GM19438 (cell line): ENCODE measurements at regions not wholly inside any gene's neighbourhood (a gene's known extent, or its start where the extent isn't known, plus 50 kb on each side); places are given as distances from the start of the nearest gene placed in this dataset.

Source experiments
- ATAC-seq: cut with Tn5 transposase; IDR thresholded peaks from one replicate; pipeline ENCODE4 v1.9.1; 2021; ENCODE audit warnings: low read depth; ENCODE audit not compliant: unreplicated experiment

DNA sequence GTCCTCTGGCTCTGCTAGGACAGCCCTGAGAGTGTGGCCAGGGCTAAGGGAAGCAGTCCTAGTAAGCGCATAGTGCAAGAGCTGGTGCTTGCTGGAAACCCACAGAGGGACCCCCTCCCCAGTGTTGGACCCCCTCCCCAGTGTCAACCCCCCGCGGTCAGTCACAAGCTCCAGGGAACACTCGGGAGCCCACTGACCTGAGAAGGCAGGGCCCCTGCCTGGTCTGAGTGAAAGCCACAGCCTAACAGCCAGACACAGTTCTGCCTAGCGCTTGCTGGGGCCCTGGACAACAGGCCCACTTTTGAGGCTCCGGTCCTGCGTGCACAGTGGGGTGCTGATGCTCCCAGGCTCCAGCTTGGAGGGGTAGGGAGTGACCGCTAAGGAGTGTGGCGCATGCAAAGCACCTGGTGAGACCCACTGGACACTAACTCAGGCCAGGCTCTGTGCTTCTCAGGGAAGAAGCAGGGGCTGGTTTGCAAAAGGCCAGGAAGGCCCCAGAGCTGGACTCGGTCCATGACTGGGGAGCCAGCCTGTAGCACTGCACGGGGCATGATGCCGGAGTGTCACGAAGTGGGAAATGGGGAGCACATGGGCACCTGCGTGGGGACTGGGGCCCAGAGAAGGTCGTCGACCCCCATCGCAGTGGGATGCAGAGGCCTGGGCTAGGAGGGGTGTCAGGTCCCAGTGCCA, 175.8 kb upstream of the PPP2R2D start:
- ATAC-seq = no peak

DNA sequence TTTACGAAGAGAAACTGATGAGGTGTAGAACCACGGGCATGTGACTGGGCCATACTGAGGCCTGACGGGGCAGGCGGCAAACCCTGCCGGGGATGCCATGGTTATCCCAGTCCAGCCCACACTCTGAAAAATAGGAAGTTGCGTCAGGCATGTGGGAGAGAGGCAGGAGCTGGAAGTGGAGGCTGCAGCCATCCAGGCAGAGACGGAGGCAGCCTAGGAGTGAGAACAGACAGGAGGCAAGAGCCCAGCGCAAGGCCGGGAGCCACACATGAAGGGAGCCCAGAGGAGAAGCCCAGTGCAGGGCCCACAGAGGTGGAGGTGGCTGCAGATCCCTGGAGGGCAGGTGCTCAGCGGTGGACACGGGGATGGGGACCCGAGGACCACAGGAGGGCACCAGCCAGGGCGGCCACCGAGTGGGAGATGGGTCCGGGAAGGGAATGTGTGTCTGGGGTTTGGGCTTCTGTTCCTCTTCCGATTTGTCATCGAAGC, 175.2 kb upstream of the PPP2R2D start:
- ATAC-seq = no peak

DNA sequence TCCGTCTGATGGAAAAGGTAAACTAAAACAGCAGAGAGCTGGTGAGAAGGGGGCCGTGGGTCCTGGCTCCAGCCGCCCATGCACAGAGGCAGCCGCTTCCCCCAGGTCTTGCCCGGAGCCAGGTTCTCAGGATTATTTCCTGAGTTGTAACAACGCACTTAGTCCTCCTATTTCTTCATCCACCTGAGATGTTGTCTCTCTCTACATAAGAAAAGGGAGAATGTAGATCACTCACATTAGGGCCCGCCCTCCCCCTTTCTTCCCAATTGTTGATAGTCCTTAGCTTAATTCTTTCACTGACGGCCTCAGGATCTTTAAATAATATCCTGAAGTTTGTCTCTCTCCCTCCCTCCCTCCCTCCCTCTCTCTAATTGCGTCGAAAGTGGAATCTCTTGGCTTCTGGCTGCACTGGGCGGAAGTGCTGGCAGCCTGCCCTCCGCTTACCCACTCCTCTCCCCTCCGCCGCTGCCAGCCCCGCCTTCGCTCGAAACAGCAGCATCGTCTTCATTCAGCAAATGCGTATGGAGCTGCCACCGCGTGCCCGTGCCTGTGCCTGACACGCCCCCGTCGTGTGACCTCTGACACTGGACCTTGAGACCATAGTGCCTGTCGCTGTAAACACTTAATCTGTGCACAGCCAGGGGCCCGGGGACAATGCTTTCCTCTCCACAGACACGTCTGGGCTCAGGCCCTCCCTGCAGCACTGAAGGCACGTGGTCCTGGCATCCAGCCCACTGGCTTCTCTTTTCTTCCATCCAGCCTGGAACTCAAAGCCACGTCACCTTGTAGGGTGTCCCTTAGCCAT, 174.5 kb upstream of the PPP2R2D start:
- no peak for ATAC-seq

DNA sequence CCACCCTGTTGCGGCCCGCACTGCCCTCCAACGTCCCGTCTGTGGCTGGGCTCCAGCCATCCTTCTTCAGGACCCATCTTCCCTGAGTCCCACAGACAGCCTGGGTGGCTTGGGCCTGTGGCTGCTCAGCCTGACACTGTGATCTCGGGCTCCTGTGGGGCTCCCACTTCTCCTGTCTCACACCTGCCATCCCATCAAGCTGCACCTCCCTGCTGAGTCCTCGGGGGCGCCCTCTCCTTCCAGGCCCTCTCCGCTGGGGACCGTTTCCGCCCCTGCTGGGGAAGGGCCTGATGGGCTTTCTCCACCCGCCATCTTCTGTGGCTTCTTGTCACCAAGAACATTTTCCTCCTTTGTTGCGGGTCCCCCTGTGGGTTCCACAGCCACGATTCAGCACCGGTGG, 173.8 kb upstream of the PPP2R2D start:
- no peak for ATAC-seq

DNA sequence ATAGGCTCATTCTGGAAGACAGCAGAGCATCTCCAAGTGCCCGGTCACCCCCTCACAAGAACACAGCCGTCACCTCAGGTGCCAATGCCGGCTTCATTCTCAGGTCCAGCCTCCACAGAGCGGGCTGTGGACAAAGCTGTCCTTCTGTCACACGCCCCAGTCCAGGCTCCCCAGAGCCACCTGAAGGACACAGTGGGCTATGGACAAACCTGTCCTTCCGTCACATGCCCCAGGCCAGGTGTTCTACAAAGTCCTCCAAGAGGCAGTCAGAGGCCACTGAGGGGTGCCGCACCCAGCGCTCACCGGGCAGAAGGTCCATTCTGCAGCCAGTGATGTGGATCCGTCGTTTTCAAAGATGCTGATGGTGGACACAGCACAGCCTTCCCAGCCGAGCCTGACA, 173.2 kb upstream of the PPP2R2D start:
- no peak for ATAC-seq

DNA sequence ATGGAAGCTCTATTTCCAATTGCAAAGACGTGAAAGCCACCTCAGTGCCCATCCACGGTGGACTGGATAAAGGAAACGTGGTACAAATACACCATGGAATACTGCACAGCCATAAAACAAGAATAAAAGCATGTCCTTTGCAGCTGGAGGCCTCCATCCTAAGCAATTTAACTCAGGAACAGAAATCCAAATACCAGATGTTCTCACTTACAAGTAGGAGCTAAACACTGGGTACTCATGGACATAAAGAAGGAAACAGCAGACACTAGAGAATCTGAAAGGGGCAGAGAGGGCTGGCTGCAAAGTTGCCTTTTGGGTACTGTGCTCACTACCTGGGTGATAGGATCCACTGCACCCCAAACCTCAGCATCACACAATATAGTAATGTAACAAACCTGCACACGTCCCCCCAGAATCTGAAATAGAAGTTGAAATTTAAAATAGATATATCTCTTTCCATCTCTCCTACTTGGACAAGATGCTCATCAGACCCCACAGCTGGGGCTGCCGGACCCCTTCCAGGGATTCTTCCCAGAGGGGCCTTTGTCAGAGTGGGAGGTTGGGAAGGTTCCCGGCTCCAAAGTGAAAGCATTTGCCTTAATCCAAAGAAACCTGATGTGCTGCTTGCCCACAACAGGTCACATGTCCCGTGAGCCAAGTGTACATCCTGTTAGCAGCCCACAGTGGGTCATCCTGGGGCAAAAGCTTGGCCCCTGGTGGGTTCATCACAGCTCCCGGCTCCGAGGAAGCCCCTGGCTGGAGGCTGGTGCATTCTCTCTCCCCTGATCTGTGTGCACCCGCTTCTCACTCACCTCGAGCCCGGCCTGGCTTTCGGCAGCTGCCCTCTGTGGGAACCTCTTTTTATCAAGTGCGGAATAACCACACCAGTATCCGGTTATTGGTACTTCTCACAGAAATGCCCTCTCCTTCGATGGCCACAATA, 172.3 kb upstream of the PPP2R2D start:
- ATAC-seq = no peak

DNA sequence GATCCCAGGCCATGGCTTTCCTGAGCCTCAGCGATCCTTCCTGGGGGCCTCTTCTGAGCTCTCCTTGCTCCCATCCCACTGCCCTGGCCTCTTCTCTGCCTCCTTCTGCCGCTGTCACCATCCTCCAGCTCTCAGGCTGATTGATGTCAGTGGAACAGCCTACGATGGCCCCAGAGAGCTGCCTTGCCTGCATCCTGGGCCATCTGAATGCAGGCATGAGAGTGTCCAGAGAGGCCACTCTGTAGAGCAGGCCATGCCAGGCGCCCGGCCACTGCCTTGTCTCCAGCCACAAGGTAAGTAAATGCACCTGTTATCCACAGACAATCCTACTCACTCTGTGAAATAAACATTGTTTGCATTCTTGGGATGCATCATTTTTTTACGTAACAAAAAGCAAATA, 171.4 kb upstream of the PPP2R2D start:
- no peak for ATAC-seq

DNA sequence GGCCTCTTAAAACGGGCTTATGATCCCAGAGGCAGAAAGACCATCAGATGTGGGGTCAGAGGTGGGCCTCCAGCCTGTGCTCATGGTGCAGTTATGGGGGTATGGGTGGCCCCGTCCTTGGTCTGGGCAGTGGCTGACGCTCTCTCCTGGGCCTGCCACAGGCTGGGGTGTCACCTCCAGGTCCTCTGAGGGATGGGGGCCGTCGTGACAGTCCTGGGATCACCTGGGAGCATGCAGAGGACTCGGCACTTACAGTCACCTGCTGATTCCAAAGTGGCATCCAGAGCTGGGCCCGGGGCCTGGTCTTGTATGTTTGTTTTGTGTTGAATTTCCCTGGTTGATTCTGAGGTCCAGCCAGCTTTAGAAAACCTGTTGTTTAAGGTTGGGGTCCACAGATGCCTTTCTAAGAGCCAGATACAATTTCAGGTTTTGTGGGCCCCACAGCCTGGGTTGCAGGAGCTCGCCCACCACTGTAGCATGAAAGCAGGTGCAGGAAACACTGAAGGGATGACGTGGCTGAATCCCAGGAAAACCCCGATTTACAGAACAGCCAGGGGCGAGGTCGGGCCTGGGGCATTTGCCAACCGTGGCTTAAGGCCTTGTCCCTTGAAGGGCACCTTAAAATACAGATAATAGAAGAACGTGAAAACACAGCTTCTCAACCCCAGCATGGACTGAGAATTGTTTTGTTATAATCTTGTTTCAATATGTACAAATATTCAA, 170.7 kb upstream of the PPP2R2D start:
- no peak for ATAC-seq

DNA sequence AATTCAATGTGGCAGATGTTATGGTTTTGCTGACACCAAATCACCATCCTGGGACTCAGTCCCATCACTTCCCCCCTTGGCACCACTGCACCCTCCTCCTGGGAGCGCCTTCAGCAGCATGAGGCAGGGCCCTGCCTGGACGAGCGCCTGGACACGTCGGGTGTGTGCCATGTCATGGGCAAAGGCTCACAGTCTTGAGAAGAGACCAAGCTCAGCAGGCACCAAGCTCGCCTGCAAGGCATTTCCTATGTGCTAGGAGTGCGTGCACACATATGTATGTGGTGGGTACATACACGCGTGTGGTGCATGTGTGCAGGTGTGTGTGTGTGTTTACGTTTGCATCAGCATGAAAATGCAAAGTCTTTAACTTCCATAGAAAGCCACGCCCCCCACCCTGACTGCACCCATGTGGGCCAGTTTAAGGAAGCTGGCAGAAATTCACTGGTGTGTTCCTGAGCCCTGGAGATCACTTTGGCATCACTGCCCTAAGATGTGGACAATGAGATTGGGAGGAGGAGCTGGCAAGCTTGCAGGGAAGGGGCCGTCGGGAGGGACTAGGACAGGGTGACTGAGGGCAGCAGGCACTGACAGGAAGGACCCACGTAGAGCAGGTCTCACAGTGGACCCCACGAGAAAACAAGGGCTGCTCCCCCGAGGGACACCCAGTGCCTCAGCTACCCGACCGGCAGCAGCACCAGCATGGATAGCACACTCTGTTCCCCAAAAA, 169.9 kb upstream of the PPP2R2D start:
- no peak for ATAC-seq

DNA sequence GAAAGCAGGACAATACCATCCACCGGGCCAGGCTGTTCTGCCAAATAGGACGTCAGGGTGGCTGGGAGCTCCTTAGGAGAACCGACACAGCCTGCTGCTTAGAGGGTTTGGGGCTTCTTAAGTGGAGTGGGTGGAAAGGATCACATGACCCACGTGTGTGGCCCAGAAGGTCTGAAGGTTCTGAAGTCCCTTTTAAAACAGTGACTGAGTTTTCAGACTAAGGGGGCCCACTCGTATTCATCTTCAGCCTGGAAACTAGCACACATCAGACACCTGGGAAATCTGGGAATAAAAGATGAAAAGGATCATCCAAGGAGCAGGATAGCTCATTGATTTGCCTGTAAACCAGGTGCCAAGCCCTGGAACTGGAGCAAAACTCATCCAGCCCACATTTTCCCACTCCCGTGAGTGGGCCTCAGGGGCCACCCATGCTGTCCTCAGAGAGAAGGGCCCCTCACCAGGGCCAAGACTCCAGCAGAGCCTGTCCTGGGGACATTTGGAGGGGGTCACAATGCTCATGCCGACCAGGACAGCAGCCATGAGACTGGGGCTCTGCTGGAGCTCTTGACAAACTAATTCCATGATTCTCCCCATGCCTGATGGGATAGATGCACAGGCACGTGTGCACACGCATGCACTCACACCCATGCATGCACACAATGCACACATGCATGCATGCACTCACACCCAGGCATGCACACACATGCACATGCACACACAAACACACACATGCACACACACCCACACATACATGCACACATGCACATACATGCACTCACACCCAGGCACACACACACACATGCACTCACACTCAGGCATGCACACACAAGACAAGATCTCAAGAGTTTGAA, 168.8 kb upstream of the PPP2R2D start:
- no peak for ATAC-seq

DNA sequence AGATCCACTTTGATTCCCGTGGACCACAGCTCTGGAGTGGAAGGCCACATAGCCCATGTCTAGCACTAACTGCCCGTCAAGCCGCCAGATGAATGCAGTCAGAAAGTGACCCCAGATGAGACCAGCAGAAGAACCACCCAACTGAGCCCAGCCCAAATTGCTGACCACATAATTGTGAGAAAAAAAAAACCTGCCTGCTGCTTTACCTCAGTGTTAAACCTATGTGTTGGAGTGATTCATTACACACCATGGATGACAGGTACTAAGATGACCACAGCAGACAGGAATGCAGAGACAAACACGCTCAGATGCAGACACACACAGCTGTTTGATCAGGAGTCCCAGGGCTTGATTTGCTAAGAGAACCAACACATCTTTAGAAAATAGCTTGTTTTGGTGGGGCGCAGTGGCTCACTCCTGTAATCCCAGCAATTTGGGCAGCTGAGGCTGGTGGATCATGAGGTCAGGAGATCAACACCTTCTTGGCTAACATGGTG, 168.1 kb upstream of the PPP2R2D start:
- no peak for ATAC-seq

DNA sequence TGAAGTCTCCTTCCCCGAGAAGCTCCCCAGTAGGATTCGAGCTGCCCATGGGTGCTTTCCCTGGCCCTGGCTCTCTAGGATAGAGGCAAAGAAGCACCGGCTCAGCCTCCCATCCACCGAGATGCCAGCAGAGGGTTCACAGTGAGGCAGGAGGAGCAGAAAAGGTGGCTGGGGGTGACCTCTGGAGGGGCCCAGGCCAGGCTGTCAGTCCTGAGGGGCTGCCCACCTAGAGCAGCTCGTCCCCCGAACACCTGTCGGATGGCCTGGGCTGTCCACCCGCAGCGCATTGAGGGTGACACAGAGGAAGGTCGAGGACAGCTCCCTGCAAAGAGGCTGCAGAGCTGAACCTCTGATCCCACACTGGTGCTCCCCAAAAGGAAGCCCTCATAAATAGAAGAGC, 167.2 kb upstream of the PPP2R2D start:
- ATAC-seq = no peak

DNA sequence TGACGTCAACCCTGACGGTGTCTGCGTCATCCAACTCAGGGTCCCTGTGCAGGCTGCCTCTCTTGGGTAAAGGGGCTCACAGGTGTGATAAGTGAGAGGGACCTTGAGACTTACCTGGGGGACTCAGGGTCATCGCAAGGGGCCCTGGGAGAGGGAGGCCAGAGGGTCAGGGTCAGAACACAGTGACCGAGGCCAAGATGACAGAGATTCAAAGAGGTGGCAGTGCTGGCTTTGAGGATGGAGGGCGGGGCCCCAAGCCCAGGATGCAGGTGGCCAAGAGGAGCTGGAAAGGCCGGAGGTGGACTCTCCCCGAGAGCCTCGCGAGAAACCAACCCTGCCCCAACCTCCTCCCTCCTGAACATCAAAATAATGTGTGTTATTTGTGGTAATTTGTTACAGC, 165.2 kb upstream of the PPP2R2D start:
- ATAC-seq = no peak

DNA sequence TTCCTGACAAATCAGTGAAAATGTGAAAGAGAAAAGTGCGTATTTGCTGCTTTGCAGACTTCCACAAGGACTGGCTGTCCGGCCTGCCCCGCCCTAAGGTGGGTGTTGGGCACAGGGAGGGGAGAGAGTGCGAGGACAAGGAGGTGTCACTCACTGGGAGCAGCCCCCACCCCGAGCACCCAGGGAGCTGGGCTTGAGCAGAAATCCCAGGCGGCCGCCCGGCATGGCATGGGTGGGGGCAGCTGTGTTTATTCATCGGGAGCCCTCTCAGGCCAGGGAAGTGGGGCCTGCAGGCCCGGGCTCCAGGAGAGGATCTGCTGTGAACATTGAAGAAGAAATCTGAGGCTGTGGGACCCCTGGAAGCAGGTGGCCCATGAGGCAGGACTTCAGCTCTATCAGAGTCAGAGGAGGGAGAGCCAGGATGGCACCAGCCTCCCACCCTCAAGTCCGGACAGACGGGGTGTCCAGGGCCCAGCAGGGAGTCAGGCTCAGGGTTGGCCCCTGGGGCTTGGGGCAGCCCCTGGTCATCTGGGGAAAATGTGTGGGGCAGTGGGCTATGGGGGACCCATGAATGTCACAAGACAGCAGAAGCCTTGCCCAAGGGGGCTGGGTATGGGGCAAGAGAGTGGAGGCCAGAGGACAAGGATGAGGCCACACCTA, 164.4 kb upstream of the PPP2R2D start:
- ATAC-seq = no peak

DNA sequence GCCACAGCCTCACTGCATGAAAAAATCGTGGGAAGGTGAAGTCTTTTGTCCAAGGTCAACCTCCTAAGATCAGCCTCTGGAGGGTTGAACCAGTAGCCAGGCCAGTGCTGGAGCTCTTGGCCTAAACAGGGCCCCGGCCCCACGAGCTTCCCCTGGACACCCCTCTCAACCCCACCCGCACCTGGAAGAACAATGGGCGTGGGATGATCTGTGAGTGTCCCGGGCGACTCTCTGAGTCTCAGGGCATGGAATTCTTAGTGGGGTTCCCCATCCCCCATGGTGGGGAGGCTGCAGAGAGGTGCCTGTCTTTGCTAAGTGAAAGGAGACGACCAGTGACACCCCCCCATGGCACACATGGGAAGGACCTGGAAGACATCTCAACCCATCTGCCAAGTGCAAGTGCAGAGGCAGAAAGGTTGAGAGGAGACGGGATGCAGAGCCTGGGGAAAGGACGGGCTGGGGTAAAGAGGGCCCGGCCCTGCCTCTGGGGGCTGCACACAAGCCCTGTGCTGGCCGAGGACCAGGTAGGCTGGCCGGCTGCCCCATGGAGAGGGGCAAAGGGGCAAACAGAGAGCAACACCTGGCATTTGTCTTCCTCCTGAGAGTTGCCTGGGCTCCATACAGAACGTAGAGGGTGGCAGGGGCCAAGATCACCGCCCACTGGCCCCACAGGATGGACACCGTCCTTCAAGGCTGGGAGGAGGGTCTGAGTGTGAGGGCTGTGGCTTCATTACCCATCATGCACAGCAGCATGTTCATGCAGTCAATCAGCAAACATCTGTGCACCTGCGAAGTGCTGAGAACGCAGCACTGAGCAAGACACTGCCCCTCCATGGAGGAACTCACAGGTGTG, 163.0 kb upstream of the PPP2R2D start:
- ATAC-seq = no peak

DNA sequence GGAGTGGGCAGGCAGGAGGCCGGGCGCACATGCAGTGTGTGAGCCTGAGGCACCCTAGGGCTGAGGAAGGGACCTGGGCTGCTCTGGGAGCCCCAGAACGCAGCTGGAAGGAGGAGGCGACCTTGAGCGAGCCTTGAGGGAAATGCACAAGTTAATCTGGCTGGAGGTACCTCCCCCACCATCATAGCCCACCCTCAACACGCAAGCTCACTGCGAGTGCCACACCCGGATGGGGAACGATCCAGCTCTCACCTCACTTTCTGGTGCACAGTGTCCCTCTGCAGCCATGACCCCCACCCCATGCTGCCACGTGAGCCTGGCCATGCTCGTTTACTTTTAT, 162.4 kb upstream of the PPP2R2D start:
- ATAC-seq = no peak

DNA sequence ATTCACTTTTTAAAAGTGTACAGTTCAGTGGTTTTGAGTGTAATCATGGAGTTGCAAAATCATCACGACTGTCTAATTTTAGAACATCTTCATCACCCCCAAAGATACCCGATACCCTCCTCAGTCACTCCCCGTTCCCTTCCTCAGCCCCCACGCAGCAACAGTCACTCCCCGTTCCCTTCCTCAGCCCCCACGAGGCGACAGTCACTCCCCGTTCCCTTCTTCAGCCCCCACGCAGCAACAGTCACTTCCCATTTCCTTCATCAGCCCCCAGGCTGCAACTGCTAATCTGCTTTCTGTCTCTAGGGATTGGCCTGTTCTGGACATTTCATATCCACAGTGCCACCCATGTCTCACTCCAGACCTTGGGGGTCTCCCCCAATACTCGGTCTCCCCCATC, 161.6 kb upstream of the PPP2R2D start:
- no peak for ATAC-seq
